ENCODE measurements at regions not wholly inside any gene's neighbourhood (a gene's known extent, or its start where the extent isn't known, plus 50 kb on each side); places are given as distances from the start of the nearest gene placed in this dataset.

DNA sequence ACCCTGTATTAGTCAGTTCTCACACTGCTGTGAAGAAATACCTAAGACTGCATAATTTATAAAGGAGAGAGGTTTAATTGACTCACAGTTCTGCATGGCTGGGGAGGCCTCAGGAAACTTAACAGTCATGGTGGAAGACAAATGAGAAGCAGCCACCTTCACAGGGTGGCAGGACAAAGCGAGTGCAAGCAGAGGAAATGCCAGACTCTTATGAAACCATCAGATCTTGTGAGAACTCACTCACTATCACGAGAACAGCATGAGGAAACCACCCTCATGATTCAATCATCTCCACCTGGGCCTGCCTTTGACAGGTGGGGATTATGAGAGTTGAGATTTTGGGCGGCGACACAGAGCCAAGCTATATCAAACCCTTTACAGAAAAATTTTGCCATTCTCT, 722.4 kb downstream of the RAB28 start:
- TF ChIP-seq CTCF (IDR thresholded peaks at IDR 0.05) (no peak), POLR2AphosphoS5 (IDR thresholded peaks at IDR 0.05) (no peak), EP300 (IDR thresholded peaks at IDR 0.05) (no peak)
